HG02588 (cell line): ENCODE measurements at regions not wholly inside any gene's neighbourhood (a gene's known extent, or its start where the extent isn't known, plus 50 kb on each side); places are given as distances from the start of the nearest gene placed in this dataset.
"Not testable (repeated sequence)": the region's sequence is repeated elsewhere in the genome, so short reads cannot be mapped to it uniquely, and the experiment has no call there.

ENCODE experiments used
- ATAC-seq: cut with Tn5 transposase; IDR thresholded peaks from one replicate; pipeline ENCODE4 v1.9.1; 2021; ENCODE audit warnings: mild to moderate bottlenecking, moderate library complexity; ENCODE audit not compliant: unreplicated experiment

DNA sequence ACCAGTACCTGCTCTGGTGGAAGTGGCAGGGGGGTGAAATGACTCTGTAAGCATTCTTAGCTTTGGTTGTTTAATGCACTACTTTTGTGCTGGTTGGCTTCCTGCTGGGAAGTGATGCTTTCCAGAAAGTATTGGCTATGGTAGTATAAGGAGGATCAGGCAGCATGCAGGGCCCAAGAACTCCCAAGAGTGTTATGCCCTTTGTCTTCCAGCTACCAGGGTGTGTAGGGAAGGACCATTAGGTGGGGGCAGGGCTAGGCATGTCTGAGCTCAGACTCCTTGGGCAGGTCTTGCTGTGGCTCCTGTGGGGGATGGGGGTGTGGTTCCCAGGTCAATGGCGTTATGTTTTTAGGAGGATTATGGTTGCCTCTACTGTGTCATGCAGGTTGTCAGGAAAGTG is 135.8 kb upstream of the TRPC7 start:
- no peak for ATAC-seq

- ATAC-seq = no peak
Measured at GRCh38 chr5:136492587-136492986, 127.2 kb upstream of the TRPC7 start.

- no peak for ATAC-seq
Measured at GRCh38 chr5:136491806-136492205, 126.5 kb upstream of the TRPC7 start.

DNA sequence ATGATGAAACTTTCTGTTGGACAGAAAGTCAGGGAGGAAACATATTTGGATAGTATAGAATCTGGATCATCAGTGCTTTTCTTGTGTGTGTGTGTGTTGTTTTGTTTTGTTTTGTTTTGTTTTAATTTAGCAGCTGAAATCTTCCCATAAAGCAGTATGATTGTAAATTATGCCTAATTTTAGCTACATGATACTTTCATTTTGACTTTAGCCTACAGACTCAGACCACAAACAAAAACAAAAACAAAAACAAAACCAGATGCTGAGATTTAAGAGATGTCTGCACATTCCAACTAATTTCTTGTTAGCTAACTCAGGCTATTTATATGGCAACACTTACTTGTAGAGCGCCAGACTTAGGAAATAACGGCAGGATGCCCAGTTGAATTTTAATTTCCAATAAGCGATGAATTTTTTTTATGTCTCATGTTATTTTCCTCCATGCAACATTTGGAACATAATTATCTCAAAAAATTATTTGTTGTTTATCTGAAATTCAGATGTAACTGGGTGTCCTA is 119.5 kb upstream of the TRPC7 start:
- ATAC-seq = no peak

DNA sequence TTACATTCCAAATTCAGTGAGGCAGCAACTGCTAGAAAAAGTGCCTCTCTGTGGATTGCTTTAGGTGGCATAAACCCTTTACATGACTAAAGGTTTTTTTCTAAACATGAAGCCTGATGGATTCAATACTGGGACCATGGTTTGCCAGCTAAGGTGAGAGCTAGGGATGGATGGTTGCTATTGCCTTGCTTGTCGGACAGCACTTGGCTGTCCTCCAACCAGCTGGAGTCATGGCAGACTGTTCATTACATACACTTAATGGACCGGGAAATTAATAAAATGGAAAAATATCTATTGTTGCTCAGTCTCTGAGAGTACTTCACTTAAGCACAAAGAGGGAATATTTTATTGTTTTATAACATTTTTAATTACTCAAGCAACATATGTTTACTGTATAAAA is 116.9 kb upstream of the TRPC7 start:
- ATAC-seq = no peak

GRCh38 chr5:136474466-136474865 is 109.1 kb upstream of the TRPC7 start:
- no peak for ATAC-seq

DNA sequence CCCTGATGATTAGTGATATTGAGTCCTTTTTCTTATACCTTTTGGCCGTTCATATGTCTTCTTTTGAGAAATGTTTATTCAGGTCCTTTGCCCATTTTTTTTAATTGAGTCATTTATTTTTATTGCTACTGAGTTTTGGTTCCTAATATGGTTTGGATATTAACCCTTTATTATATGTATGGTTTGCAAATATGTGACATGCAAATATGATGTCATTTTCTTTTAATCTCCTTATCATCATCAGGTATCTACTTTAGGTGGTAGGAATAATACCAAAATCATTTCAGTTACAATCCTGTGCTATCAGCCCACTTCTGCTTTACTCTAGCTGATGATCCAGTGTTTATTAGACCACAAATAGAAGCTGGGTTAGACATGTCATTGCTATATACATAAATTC is 102.3 kb upstream of the TRPC7 start:
- no peak for ATAC-seq

DNA sequence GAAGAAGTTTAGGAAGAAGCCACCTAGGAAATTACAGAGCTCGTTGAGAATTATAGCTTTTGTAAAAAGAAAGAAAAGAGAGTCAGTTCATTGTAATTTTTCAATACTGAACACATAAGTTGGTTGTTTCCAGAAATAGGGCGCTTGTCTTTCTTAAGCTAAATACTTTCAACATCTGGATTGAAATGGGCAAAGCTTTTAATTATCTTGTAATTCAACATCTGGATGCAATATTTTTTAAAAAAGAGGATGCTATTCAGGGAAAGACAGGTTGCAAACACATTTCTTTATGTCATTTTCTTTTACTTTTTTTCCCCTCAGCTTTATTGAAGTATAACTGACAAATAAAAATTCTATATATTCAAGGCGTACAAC is 100.7 kb upstream of the TRPC7 start:
- no peak for ATAC-seq

- ATAC-seq = no peak
Measured at GRCh38 chr5:136458481-136458880, 93.1 kb upstream of the TRPC7 start.

DNA sequence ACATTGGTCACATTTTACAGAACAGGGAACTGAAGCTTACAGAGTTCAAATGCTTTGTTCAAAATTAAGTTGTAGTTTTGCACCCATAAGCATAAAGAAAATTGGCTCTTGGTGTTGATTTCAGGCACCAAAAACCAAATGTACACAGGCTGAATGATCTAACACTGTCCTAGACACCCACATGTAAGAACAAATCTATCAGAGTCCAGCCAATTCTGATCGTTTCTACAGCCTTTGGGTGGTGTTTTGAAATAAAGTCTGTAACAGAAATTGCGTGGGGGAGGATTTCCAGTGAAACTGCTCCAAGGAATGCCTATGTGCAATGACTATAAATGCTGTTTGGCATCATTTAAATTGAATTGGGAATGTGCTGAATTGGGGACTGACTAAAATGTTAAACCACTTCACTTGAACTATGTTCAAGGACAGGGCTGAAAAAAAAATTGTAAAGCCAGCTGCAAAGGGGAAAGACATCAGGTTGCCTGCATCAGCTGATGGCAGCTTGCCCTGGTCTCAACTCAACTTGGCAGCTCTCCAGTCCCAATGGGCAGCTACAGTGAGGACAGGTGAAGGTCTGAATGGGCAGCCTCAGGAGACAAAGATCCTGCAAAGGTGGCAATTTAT is 92.2 kb upstream of the TRPC7 start:
- ATAC-seq = no peak

GRCh38 chr5:136455409-136455808 is 90.1 kb upstream of the TRPC7 start:
- ATAC-seq = no peak

GRCh38 chr5:136453986-136454758 is 88.8 kb upstream of the TRPC7 start:
- ATAC-seq = no peak

DNA sequence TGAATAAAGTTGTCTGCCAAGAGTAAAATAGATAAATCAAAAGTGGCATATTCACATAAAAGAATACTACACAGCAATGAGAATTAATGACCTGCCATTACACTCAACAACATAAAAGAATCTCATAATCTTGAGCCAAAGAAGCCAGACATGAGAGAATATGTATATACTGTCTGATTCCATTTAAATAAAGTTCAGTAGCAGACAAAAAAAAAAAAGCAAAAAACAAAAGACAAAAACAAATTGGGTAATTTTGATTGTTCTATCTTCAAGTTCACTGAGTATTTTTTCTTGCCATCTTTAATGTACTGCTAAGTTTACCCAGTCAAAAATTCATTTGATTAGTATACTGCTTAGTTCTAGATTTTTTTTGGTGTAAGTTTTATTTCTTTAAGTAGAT is 87.9 kb upstream of the TRPC7 start:
- ATAC-seq = no peak

GRCh38 chr5:136447576-136447975 is 82.2 kb upstream of the TRPC7 start:
- not testable (repeated sequence) for ATAC-seq

DNA sequence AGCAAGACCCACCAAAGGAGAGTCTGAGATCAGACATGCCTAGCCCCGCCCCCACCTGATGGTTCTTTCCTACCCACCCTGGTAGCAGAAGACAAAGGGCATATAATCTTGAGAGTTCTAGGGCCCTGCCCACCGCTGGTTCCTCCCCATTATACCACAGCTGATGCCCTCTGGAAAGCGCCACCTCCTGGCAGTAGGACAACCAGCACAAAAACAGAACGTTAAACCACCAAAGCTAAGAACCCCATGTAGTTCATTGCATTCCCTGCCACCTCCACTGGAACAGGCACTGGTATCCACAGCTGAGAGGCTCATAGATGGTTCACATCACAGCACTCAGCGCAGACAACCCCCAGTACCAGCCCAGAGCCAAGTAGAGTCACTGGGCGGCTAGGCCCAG is 81.2 kb upstream of the TRPC7 start:
- ATAC-seq = no peak

- ATAC-seq = not testable (repeated sequence)
Measured at GRCh38 chr5:136444099-136444498, 78.8 kb upstream of the TRPC7 start.

GRCh38 chr5:136439367-136439766 is 74.0 kb upstream of the TRPC7 start:
- no peak for ATAC-seq

- ATAC-seq = no peak
Measured at GRCh38 chr5:136435946-136436543, 70.7 kb upstream of the TRPC7 start.

GRCh38 chr5:136434795-136435194 is 69.5 kb upstream of the TRPC7 start:
- ATAC-seq = no peak

DNA sequence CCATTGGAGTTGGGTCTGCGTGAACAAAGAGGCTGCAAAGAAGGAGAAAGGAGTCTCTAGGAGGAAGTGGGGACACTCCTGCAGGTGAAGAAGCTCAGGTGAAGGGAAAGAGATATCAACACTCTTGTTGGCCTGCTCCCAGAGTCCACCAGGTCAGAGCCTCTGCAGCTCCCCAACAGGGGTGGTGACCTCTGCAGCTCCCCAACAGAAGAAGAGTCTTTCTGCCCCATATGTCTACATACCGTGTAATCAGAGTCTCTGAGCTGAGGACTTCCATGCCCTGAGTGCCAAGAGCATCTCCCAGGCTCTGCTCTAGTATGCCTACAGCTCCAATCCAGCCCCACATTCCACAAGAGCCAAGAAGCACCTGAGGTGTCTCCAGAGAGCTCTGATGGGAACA is 67.4 kb upstream of the TRPC7 start:
- ATAC-seq = no peak

DNA sequence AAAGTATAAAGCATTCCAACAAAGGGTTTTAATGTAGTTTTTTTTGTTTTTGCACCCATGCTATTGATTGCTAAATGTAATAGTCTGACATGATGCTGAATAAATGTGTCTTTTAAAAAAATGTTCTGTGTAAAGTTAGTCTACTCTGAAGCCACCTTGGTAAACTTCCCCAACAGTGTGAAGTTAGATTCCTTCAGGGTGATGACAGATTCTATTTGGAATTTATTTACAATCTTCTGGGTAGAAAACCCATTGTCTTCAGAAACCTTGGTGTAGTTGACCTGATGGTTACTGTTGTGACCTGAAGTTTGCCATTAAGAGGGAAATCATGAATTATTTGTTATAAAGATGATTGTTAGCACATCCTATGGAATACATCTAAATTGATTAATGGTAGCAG is 64.7 kb upstream of the TRPC7 start:
- no peak for ATAC-seq

- ATAC-seq = no peak
Measured at GRCh38 chr5:136427426-136427825, 62.1 kb upstream of the TRPC7 start.
